ENCODE measurements at regions not wholly inside any gene's neighbourhood (a gene's known extent, or its start where the extent isn't known, plus 50 kb on each side); places are given as distances from the start of the nearest gene placed in this dataset.

GRCh38 chr4:176921256-176921655, 128.5 kb upstream of the VEGFC start:
- no peaks in the 10 kb centered on the region for H3K36me3 ChIP-seq (replicated peaks)
- H3K9me3 ChIP-seq: no peaks in the 10 kb centered on the region
- H3K4me3 ChIP-seq: no peak overlapping the region
- H3K4me1 ChIP-seq: peaks cover 11% of the 10 kb centered on the region
- no peak for DNase-seq (ENCODE audit: low spot score in 2 of 2)
- in situ Hi-C loops (cut with MboI; ENCODE audit: low sequenced_read_pairs): no loop called here
- H3K27me3 ChIP-seq (ENCODE audit: low read depth): no peaks in the 10 kb centered on the region

- Histone ChIP-seq H3K36me3 (replicated peaks) (no peaks in the 10 kb centered on the region), H3K27me3 (ENCODE audit: low read depth) (no peaks in the 10 kb centered on the region), H3K4me1 (peaks cover 21% of the 10 kb centered on the region), H3K9me3 (no peaks in the 10 kb centered on the region), H3K4me3 (no peak overlapping the region)
- no peak for DNase-seq (ENCODE audit: low spot score in 2 of 2)
- in situ Hi-C loops (cut with MboI; ENCODE audit: low sequenced_read_pairs): no loop called here
Measured at GRCh38 chr4:176924238-176924637, 131.5 kb upstream of the VEGFC start.

- Histone ChIP-seq H3K4me3 (no peak overlapping the region), H3K4me1 (peaks cover 21% of the 10 kb centered on the region), H3K36me3 (replicated peaks) (no peaks in the 10 kb centered on the region), H3K27me3 (ENCODE audit: low read depth) (no peaks in the 10 kb centered on the region), H3K9me3 (no peaks in the 10 kb centered on the region)
- in situ Hi-C loops (cut with MboI; ENCODE audit: low sequenced_read_pairs): no loop called here
- peak; percentile 26 to 73 for DNase-seq (ENCODE audit: low spot score in 2 of 2)
Measured at GRCh38 chr4:176925962-176926361, 133.2 kb upstream of the VEGFC start.

GRCh38 chr4:176927117-176927516, 134.4 kb upstream of the VEGFC start:
- Histone ChIP-seq H3K27me3 (ENCODE audit: low read depth) (no peaks in the 10 kb centered on the region), H3K36me3 (replicated peaks) (no peaks in the 10 kb centered on the region), H3K4me3 (no peak overlapping the region), H3K4me1 (peaks cover 21% of the 10 kb centered on the region), H3K9me3 (no peaks in the 10 kb centered on the region)
- in situ Hi-C loops (cut with MboI; ENCODE audit: low sequenced_read_pairs): no loop called here
- no peak for DNase-seq (ENCODE audit: low spot score in 2 of 2)

- H3K9me3 ChIP-seq: no peaks in the 10 kb centered on the region
- no peak for DNase-seq (ENCODE audit: low spot score in 2 of 2)
- H3K27me3 ChIP-seq (ENCODE audit: low read depth): no peaks in the 10 kb centered on the region
- H3K4me3 ChIP-seq: no peak overlapping the region
- peaks cover 21% of the 10 kb centered on the region for H3K4me1 ChIP-seq
- H3K36me3 ChIP-seq (replicated peaks): no peaks in the 10 kb centered on the region
- in situ Hi-C loops (cut with MboI; ENCODE audit: low sequenced_read_pairs): no loop called here
Measured at GRCh38 chr4:176927664-176928063, 134.9 kb upstream of the VEGFC start.

- in situ Hi-C loops (cut with MboI; ENCODE audit: low sequenced_read_pairs): no loop called here
- Histone ChIP-seq H3K4me3 (no peak overlapping the region), H3K36me3 (replicated peaks) (no peaks in the 10 kb centered on the region), H3K4me1 (no peaks in the 10 kb centered on the region), H3K9me3 (no peaks in the 10 kb centered on the region), H3K27me3 (ENCODE audit: low read depth) (no peaks in the 10 kb centered on the region)
- DNase-seq (ENCODE audit: low spot score in 2 of 2): no peak
Measured at GRCh38 chr4:176939445-176939844, 146.7 kb upstream of the VEGFC start.

GRCh38 chr4:176945334-176945733, 152.6 kb upstream of the VEGFC start:
- DNase-seq (ENCODE audit: low spot score in 2 of 2): no peak
- Histone ChIP-seq H3K4me1 (no peaks in the 10 kb centered on the region), H3K36me3 (replicated peaks) (no peaks in the 10 kb centered on the region), H3K4me3 (no peak overlapping the region), H3K27me3 (ENCODE audit: low read depth) (no peaks in the 10 kb centered on the region), H3K9me3 (no peaks in the 10 kb centered on the region)
- in situ Hi-C loops (cut with MboI; ENCODE audit: low sequenced_read_pairs): no loop called here

- DNase-seq (ENCODE audit: low spot score in 2 of 2): no peak
- in situ Hi-C loops (cut with MboI; ENCODE audit: low sequenced_read_pairs): no loop called here
- no peaks in the 10 kb centered on the region for H3K27me3 ChIP-seq (ENCODE audit: low read depth)
Measured at GRCh38 chr4:176949029-176949428, 156.3 kb upstream of the VEGFC start.

GRCh38 chr4:176953021-176953420, 160.3 kb upstream of the VEGFC start:
- H3K9me3 ChIP-seq: peaks cover 4% of the 10 kb centered on the region; the same call in 1 of the 2 replicates
- in situ Hi-C loops (cut with MboI; ENCODE audit: low sequenced_read_pairs): no loop called here
- DNase-seq (ENCODE audit: low spot score in 2 of 2): no peak

More at GRCh38 chr4:176949029-176949428, 156.3 kb upstream of the VEGFC start:
- Histone ChIP-seq H3K36me3 (replicated peaks) (no peaks in the 10 kb centered on the region), H3K4me3 (no peak overlapping the region), H3K4me1 (no peaks in the 10 kb centered on the region; the same call in 1 of the 2 replicates), H3K9me3 (no peaks in the 10 kb centered on the region)

GRCh38 chr4:176957353-176958118, 164.8 kb upstream of the VEGFC start:
- Histone ChIP-seq H3K9me3 (peaks cover 4% of the 10 kb centered on the region; the same call in 1 of the 2 replicates), H3K4me3 (no peak overlapping the region), H3K36me3 (replicated peaks) (no peaks in the 10 kb centered on the region), H3K27me3 (ENCODE audit: low read depth) (no peaks in the 10 kb centered on the region), H3K4me1 (peaks cover 9% of the 10 kb centered on the region)
- in situ Hi-C loops (cut with MboI; ENCODE audit: low sequenced_read_pairs): no loop called here
- peak in 1 of 2 experiments; percentile 46 for DNase-seq (ENCODE audit: low spot score in 2 of 2)

More at GRCh38 chr4:176953021-176953420, 160.3 kb upstream of the VEGFC start:
- no peak overlapping the region for H3K4me3 ChIP-seq
- H3K36me3 ChIP-seq (replicated peaks): no peaks in the 10 kb centered on the region
- no peaks in the 10 kb centered on the region for H3K27me3 ChIP-seq (ENCODE audit: low read depth)
- H3K4me1 ChIP-seq: peaks cover 6% of the 10 kb centered on the region

GRCh38 chr4:176959980-176960379, 167.3 kb upstream of the VEGFC start:
- no peak for DNase-seq (ENCODE audit: low spot score in 2 of 2)
- H3K9me3 ChIP-seq: peaks cover 4% of the 10 kb centered on the region; the same call in 1 of the 2 replicates
- H3K4me3 ChIP-seq: no peak overlapping the region
- H3K36me3 ChIP-seq (replicated peaks): no peaks in the 10 kb centered on the region
- H3K4me1 ChIP-seq: peaks cover 9% of the 10 kb centered on the region; the same call in 1 of the 2 replicates
- no peaks in the 10 kb centered on the region for H3K27me3 ChIP-seq (ENCODE audit: low read depth)
- in situ Hi-C loops (cut with MboI; ENCODE audit: low sequenced_read_pairs): no loop called here

GRCh38 chr4:176963121-176963520, 170.4 kb upstream of the VEGFC start:
- Histone ChIP-seq H3K27me3 (ENCODE audit: low read depth) (no peaks in the 10 kb centered on the region), H3K36me3 (replicated peaks) (no peaks in the 10 kb centered on the region), H3K9me3 (no peaks in the 10 kb centered on the region), H3K4me1 (peaks cover 10% of the 10 kb centered on the region), H3K4me3 (no peak overlapping the region)
- in situ Hi-C loops (cut with MboI; ENCODE audit: low sequenced_read_pairs): no loop called here
- DNase-seq (ENCODE audit: low spot score in 2 of 2): no peak

GRCh38 chr4:176964116-176964691, 171.5 kb upstream of the VEGFC start:
- peak in 1 of 2 experiments; percentile 49 for DNase-seq (ENCODE audit: low spot score in 2 of 2)
- H3K4me1 ChIP-seq: peaks cover 7% of the 10 kb centered on the region
- in situ Hi-C loops (cut with MboI; ENCODE audit: low sequenced_read_pairs): no loop called here

GRCh38 chr4:176967586-176967985, 174.9 kb upstream of the VEGFC start:
- Histone ChIP-seq H3K9me3 (no peaks in the 10 kb centered on the region), H3K36me3 (replicated peaks) (no peaks in the 10 kb centered on the region), H3K4me3 (no peak overlapping the region), H3K27me3 (ENCODE audit: low read depth) (no peaks in the 10 kb centered on the region), H3K4me1 (peaks cover 7% of the 10 kb centered on the region)
- in situ Hi-C loops (cut with MboI; ENCODE audit: low sequenced_read_pairs): no loop called here
- no peak for DNase-seq (ENCODE audit: low spot score in 2 of 2)

More at GRCh38 chr4:176964116-176964691, 171.5 kb upstream of the VEGFC start:
- Histone ChIP-seq H3K36me3 (replicated peaks) (no peaks in the 10 kb centered on the region), H3K27me3 (ENCODE audit: low read depth) (no peaks in the 10 kb centered on the region), H3K4me3 (no peak overlapping the region), H3K9me3 (no peaks in the 10 kb centered on the region)
